ENCODE measurements at regions not wholly inside any gene's neighbourhood (a gene's known extent, or its start where the extent isn't known, plus 50 kb on each side); places are given as distances from the start of the nearest gene placed in this dataset.

- intact Hi-C loops (cut with micrococcal nuclease): no loop called here
- Histone ChIP-seq H3K4me3 (replicated peaks in 1 of 2; ENCODE audit: low read depth in 1 of 2, low read length in 2 of 2) (no peak overlapping the region), H3K4me2 (ENCODE audit: low read length) (no peak overlapping the region), H3K9me3 (ENCODE audit: control insufficient read depth in 1 of 2, insufficient read depth in 1 of 2, low read depth in 1 of 2, low read length in 2 of 2) (no peaks in the 10 kb centered on the region), H3K27ac (ENCODE audit: low read depth, low read length) (no peak overlapping the region), H3K9me2 (ENCODE audit: insufficient read depth) (no peaks in the 10 kb centered on the region), H3K36me3 (ENCODE audit: control insufficient read depth in 1 of 2, insufficient read depth in 2 of 2, low read length in 2 of 2) (no peaks in the 10 kb centered on the region), H2AFZ (ENCODE audit: low read depth, low read length, poor library complexity, severe bottlenecking) (no peak overlapping the region), H3K4me1 (ENCODE audit: control insufficient read depth in 1 of 2, insufficient read depth in 2 of 2, low read length in 2 of 2) (no peaks in the 10 kb centered on the region), H4K20me1 (ENCODE audit: insufficient read depth) (no peaks in the 10 kb centered on the region), H3K79me2 (ENCODE audit: insufficient read depth, low read length) (no peaks in the 10 kb centered on the region), H3K27me3 (ENCODE audit: insufficient read depth, low read length) (no peaks in the 10 kb centered on the region), H3K9ac (ENCODE audit: low read length) (no peak overlapping the region)
- DNase-seq (ENCODE audit: low read depth, low spot score) (no peak), ATAC-seq (no peak)
- RAD21 ChIA-PET (ENCODE audit: low non-redundant PET in 1 of 2, low total read pairs in 2 of 2, uncharacterized antibody in 2 of 2, unreplicated experiment in 2 of 2): no interaction called here
- no TSS peak for BruUV-seq (replicated peaks)
- CTCF ChIA-PET: no interaction called here
- POLR2A ChIA-PET: no interaction called here
- no peak for TF ChIP-seq SRF (IDR thresholded peaks at IDR 0.05; ENCODE audit: low read depth)
- no peak for TF ChIP-seq EGR1 (IDR thresholded peaks at IDR 0.05; ENCODE audit: low read depth)
- no peak for TF ChIP-seq JUND (IDR thresholded peaks at IDR 0.05)
- no peak for TF ChIP-seq CEBPB (IDR thresholded peaks at IDR 0.05; ENCODE audit: low read depth)
- no peak for TF ChIP-seq FOSL1 (IDR thresholded peaks at IDR 0.05; ENCODE audit: low read depth)
- TF ChIP-seq, protein P1, sequence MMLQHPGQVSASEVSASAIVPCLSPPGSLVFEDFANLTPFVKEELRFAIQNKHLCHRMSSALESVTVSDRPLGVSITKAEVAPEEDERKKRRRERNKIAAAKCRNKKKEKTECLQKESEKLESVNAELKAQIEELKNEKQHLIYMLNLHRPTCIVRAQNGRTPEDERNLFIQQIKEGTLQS (IDR thresholded peaks at IDR 0.05): no peak
- TF ChIP-seq YY1 (IDR thresholded peaks at IDR 0.05; ENCODE audit: extremely low read depth, insufficient replicate concordance, low read depth, low read length): no peak
- TF ChIP-seq EZH2 (IDR thresholded peaks at IDR 0.05): no peak
- TF ChIP-seq, protein P2, sequence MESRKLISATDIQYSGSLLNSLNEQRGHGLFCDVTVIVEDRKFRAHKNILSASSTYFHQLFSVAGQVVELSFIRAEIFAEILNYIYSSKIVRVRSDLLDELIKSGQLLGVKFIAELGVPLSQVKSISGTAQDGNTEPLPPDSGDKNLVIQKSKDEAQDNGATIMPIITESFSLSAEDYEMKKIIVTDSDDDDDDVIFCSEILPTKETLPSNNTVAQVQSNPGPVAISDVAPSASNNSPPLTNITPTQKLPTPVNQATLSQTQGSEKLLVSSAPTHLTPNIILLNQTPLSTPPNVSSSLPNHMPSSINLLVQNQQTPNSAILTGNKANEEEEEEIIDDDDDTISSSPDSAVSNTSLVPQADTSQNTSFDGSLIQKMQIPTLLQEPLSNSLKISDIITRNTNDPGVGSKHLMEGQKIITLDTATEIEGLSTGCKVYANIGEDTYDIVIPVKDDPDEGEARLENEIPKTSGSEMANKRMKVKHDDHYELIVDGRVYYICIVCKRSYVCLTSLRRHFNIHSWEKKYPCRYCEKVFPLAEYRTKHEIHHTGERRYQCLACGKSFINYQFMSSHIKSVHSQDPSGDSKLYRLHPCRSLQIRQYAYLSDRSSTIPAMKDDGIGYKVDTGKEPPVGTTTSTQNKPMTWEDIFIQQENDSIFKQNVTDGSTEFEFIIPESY (IDR thresholded peaks at IDR 0.05; ENCODE audit: extremely low read depth, insufficient replicate concordance, low read length): no peak
These were observed 249.7 kb upstream of the FBXO33 start for GRCh38 chr14:39681782-39682399.
